HEK293 (cell line): ENCODE measurements at regions not wholly inside any gene's neighbourhood (a gene's known extent, or its start where the extent isn't known, plus 50 kb on each side); places are given as distances from the start of the nearest gene placed in this dataset.

Source experiments
- CTCF ChIA-PET: fragments of 350-600 bp; formaldehyde crosslinking; extraction: SDS; loops from one replicate; lab custom pipeline; 2021; ENCODE audit warnings: antibody characterized with exemption; lab: Yijun Ruan, JAX
- POLR2A ChIA-PET: fragments of 300-600 bp; formaldehyde crosslinking; extraction: SDS; loops from one replicate; lab custom pipeline; 2020; ENCODE audit warnings: antibody characterized with exemption, inconsistent platforms; lab: Yijun Ruan, JAX
- H3K27ac ChIP-seq: fragments of 200-500 bp; sonication (Bioruptor generic); 2 replicates; pipeline ENCODE4 v1.5.1; 2014; ENCODE audit warnings: low read depth, low read length, control low read depth, inconsistent platforms; ENCODE audit errors: extremely low read depth
- H3K36me3 ChIP-seq, 2 experiments: fragments of 200-500 bp in 1 of 2; sonication (Bioruptor generic) in 1 of 2; 1 replicate in 1 of 2; 2 replicates in 1 of 2; pipeline ENCODE4 v1.5.1; 2014 to 2017; ENCODE audit warnings: inconsistent platforms in 2 of 2, low read length in 2 of 2; ENCODE audit not compliant: control insufficient read depth in 2 of 2, insufficient read depth in 1 of 2
- H3K4me1 ChIP-seq: fragments of 200-500 bp; sonication (Bioruptor generic); 2 replicates; pipeline ENCODE4 v1.5.1; 2014; ENCODE audit warnings: mild to moderate bottlenecking, low read length, inconsistent platforms; ENCODE audit not compliant: control insufficient read depth, insufficient read depth
- H3K4me3 ChIP-seq: 2 replicates; pipeline ENCODE4 v1.5.1; 2011; ENCODE audit warnings: low read depth, mild to moderate bottlenecking, control low read depth, low read length, moderate library complexity
- H3K9me3 ChIP-seq: fragments of 200-500 bp; sonication (Bioruptor generic); 2 replicates; pipeline ENCODE4 v1.5.1; 2014; ENCODE audit warnings: low read depth, low read length, inconsistent platforms; ENCODE audit not compliant: control insufficient read depth, insufficient read depth
- FEZF1 ChIP-seq: fragments of 450-650 bp; formaldehyde crosslinking; IDR thresholded peaks from 2 replicates; pipeline ENCODE4 v1.5.1; 2016; ENCODE audit warnings: missing biosample characterization, missing genetic modification characterization
- GLIS2 ChIP-seq: fragments of 450-650 bp; formaldehyde crosslinking; IDR thresholded peaks from 2 replicates; pipeline ENCODE4 v1.5.1; 2016; ENCODE audit warnings: missing biosample characterization, missing genetic modification characterization
- IKZF3 ChIP-seq: fragments of 450-650 bp; IDR thresholded peaks from 2 replicates; pipeline ENCODE4 v1.5.0; 2018; ENCODE audit warnings: missing biosample characterization, mild to moderate bottlenecking, missing genetic modification characterization, moderate library complexity
- KLF9 ChIP-seq: fragments of 450-650 bp; formaldehyde crosslinking; IDR thresholded peaks from 2 replicates; pipeline ENCODE4 v1.5.1; 2016; ENCODE audit warnings: missing biosample characterization, missing genetic modification characterization, low read depth
- PBX3 ChIP-seq: sonication (generic); formaldehyde crosslinking; IDR thresholded peaks from 2 replicates; pipeline ENCODE4 v1.8.1; 2022; ENCODE audit warnings: mild to moderate bottlenecking, moderate library complexity, missing genetic modification reagents
- TRIM28 ChIP-seq: IDR thresholded peaks from 2 replicates; pipeline ENCODE4 v1.6.1; 2011; ENCODE audit warnings: low read length, control low read depth, borderline replicate concordance
- YY2 ChIP-seq: fragments of 450-650 bp; formaldehyde crosslinking; IDR thresholded peaks from 2 replicates; pipeline ENCODE4 v1.5.1; 2016; ENCODE audit warnings: missing biosample characterization, missing genetic modification characterization
- ZBTB21 ChIP-seq: fragments of 450-650 bp; formaldehyde crosslinking; IDR thresholded peaks from 2 replicates; pipeline ENCODE4 v1.5.1; 2017; ENCODE audit warnings: missing biosample characterization, missing genetic modification characterization
- ZBTB7A ChIP-seq: fragments of 450-650 bp; formaldehyde crosslinking; IDR thresholded peaks from 2 replicates; pipeline ENCODE4 v1.5.1; 2016; ENCODE audit warnings: low read depth, missing biosample characterization, missing genetic modification characterization
- ZBTB8A ChIP-seq: fragments of 450-650 bp; formaldehyde crosslinking; IDR thresholded peaks from 2 replicates; pipeline ENCODE4 v1.5.1; 2016; ENCODE audit warnings: missing biosample characterization, missing genetic modification characterization
- ZFHX2 ChIP-seq: fragments of 450-650 bp; formaldehyde crosslinking; conservative IDR thresholded peaks from 2 replicates; pipeline ENCODE4 v1.5.1; 2016; ENCODE audit warnings: missing biosample characterization, missing genetic modification characterization
- ZNF133 ChIP-seq: fragments of 450-650 bp; formaldehyde crosslinking; IDR thresholded peaks from 2 replicates; pipeline ENCODE4 v1.5.1; 2016; ENCODE audit warnings: missing biosample characterization, missing genetic modification characterization
- ZNF140 ChIP-seq: fragments of 450-650 bp; formaldehyde crosslinking; IDR thresholded peaks from 2 replicates; pipeline ENCODE4 v1.5.1; 2016; ENCODE audit warnings: missing biosample characterization, missing genetic modification characterization
- ZNF169 ChIP-seq: fragments of 450-650 bp; formaldehyde crosslinking; IDR thresholded peaks from 2 replicates; pipeline ENCODE4 v1.5.1; 2016; ENCODE audit warnings: missing biosample characterization, missing genetic modification characterization
- ZNF19 ChIP-seq: fragments of 450-650 bp; formaldehyde crosslinking; IDR thresholded peaks from 2 replicates; pipeline ENCODE4; 2016; ENCODE audit warnings: missing biosample characterization, missing genetic modification characterization, low read depth
- ZNF2 ChIP-seq: fragments of 450-650 bp; formaldehyde crosslinking; IDR thresholded peaks from 2 replicates; pipeline ENCODE4 v1.5.1; 2016; ENCODE audit warnings: missing biosample characterization, missing genetic modification characterization
- ZNF211 ChIP-seq: fragments of 450-650 bp; formaldehyde crosslinking; IDR thresholded peaks from 2 replicates; pipeline ENCODE4 v1.5.1; 2016; ENCODE audit warnings: low read depth, missing biosample characterization, missing genetic modification characterization
- ZNF239 ChIP-seq: fragments of 450-650 bp; formaldehyde crosslinking; IDR thresholded peaks from 2 replicates; pipeline ENCODE4 v1.5.1; 2016; ENCODE audit warnings: missing biosample characterization, missing genetic modification characterization
- ZNF24 ChIP-seq: fragments of 450-650 bp; formaldehyde crosslinking; IDR thresholded peaks from 2 replicates; pipeline ENCODE4 v1.5.1; 2016; ENCODE audit warnings: missing biosample characterization, missing genetic modification characterization
- ZNF292 ChIP-seq: fragments of 450-650 bp; formaldehyde crosslinking; IDR thresholded peaks from 2 replicates; pipeline ENCODE4 v1.5.1; 2016; ENCODE audit warnings: low read depth, missing biosample characterization, missing genetic modification characterization, borderline replicate concordance
- ZNF335 ChIP-seq: fragments of 450-650 bp; formaldehyde crosslinking; conservative IDR thresholded peaks from 2 replicates; pipeline ENCODE4 v1.5.1; 2016; ENCODE audit warnings: missing biosample characterization, missing genetic modification characterization
- ZNF398 ChIP-seq: fragments of 450-650 bp; formaldehyde crosslinking; IDR thresholded peaks from 2 replicates; pipeline ENCODE4 v1.5.1; 2017; ENCODE audit warnings: missing biosample characterization, missing genetic modification characterization
- ZNF558 ChIP-seq: fragments of 450-650 bp; formaldehyde crosslinking; IDR thresholded peaks from 2 replicates; pipeline ENCODE4 v1.5.1; 2016; ENCODE audit warnings: missing biosample characterization, missing genetic modification characterization
- ZNF571 ChIP-seq: fragments of 450-650 bp; formaldehyde crosslinking; IDR thresholded peaks from 2 replicates; pipeline ENCODE4 v1.5.0; 2017; ENCODE audit warnings: missing biosample characterization, missing genetic modification characterization
- ZNF585B ChIP-seq: fragments of 450-650 bp; formaldehyde crosslinking; IDR thresholded peaks from 2 replicates; pipeline ENCODE4 v1.5.1; 2016; ENCODE audit warnings: missing biosample characterization, missing genetic modification characterization
- ZNF639 ChIP-seq: fragments of 450-650 bp; formaldehyde crosslinking; IDR thresholded peaks from 2 replicates; pipeline ENCODE4 v1.5.1; 2016; ENCODE audit warnings: missing biosample characterization, missing genetic modification characterization
- ZNF830 ChIP-seq: fragments of 450-650 bp; IDR thresholded peaks from 2 replicates; pipeline ENCODE4 v1.5.0; 2018; ENCODE audit warnings: missing biosample characterization, missing genetic modification characterization, low read depth, mild to moderate bottlenecking, moderate library complexity
- TF ChIP-seq, protein P1 (sequence below): IDR thresholded peaks from 2 replicates; pipeline ENCODE4 v1.6.1; 2011; ENCODE audit warnings: mild to moderate bottlenecking, low read depth, low read length, borderline replicate concordance

DNA sequence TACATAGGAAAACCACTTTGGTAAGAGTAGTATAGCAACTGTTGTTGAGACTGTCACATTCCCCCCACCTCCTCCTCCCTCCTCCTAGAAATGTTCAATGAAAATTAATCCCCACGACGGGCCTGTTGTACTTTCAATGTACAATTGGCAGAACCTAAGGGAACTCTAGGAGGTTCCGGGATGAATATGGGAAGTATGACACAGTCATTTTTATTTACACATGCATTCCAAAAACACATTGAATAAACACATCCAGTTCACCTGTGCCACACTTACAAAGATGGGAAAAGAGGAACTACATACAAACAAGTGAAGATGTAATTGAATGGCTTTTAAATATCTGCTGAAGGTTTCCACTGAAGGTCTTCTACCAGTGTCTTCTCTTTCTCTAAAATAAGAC lies 144.4 kb upstream of the NBPF11 start:
- Histone ChIP-seq H3K27ac (no peak overlapping the region), H3K9me3 (no peaks in the 10 kb centered on the region), H3K36me3 (no peaks in the 10 kb centered on the region), H3K4me1 (no peaks in the 10 kb centered on the region), H3K4me3 (no peak overlapping the region)
- TF ChIP-seq GLIS2 (tag by site-specific recombination) (no peak), ZNF335 (tag by site-specific recombination) (no peak), ZNF292 (tag by site-specific recombination) (no peak), ZBTB21 (tag by site-specific recombination) (no peak), ZNF639 (no peak)
- ChIA-PET CTCF (no interaction called here), POLR2A (no interaction called here)

- no peaks in the 10 kb centered on the region for H3K4me1 ChIP-seq
- CTCF ChIA-PET: no interaction called here
- POLR2A ChIA-PET: no interaction called here
Measured at GRCh38 chr1:148294116-148294807, 142.2 kb upstream of the NBPF11 start.

GRCh38 chr1:148293651-148294050 lies 141.6 kb upstream of the NBPF11 start:
- H3K9me3 ChIP-seq: no peaks in the 10 kb centered on the region
- no peaks in the 10 kb centered on the region for H3K4me1 ChIP-seq
- CTCF ChIA-PET: no interaction called here
- POLR2A ChIA-PET: no interaction called here
- no peak overlapping the region for H3K27ac ChIP-seq
- H3K4me3 ChIP-seq: no peak overlapping the region
- H3K36me3 ChIP-seq: no peaks in the 10 kb centered on the region
- no peak for TF ChIP-seq ZNF239 (tag by site-specific recombination)
- no peak for TF ChIP-seq ZNF571 (tag by site-specific recombination)
- TF ChIP-seq IKZF3 (tag by site-specific recombination): no peak
- no peak for TF ChIP-seq ZBTB7A
- TF ChIP-seq PBX3 (CRISPR knock-in tag): no peak
- TF ChIP-seq ZNF2: no peak
- TF ChIP-seq ZNF133 (tag by site-specific recombination): no peak
- no peak for TF ChIP-seq ZNF169 (tag by site-specific recombination)
- no peak for TF ChIP-seq ZNF558
- TF ChIP-seq, protein P1, sequence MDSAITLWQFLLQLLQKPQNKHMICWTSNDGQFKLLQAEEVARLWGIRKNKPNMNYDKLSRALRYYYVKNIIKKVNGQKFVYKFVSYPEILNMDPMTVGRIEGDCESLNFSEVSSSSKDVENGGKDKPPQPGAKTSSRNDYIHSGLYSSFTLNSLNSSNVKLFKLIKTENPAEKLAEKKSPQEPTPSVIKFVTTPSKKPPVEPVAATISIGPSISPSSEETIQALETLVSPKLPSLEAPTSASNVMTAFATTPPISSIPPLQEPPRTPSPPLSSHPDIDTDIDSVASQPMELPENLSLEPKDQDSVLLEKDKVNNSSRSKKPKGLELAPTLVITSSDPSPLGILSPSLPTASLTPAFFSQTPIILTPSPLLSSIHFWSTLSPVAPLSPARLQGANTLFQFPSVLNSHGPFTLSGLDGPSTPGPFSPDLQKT: no peak
- TF ChIP-seq ZNF24 (tag by site-specific recombination): no peak
- no peak for TF ChIP-seq TRIM28
- no peak for TF ChIP-seq ZNF19 (tag by site-specific recombination)
- no peak for TF ChIP-seq FEZF1 (tag by site-specific recombination)
- TF ChIP-seq ZFHX2: no peak
- no peak for TF ChIP-seq KLF9 (tag by site-specific recombination)

More at GRCh38 chr1:148294116-148294807, 142.2 kb upstream of the NBPF11 start:
- H3K9me3 ChIP-seq: no peaks in the 10 kb centered on the region
- TF ChIP-seq ZNF211 (tag by site-specific recombination) (no peak), ZNF585B (no peak), ZNF830 (tag by site-specific recombination) (no peak), ZBTB8A (tag by site-specific recombination) (no peak), ZNF140 (tag by site-specific recombination) (no peak), ZNF398 (no peak), YY2 (no peak)
- TF ChIP-seq, all 188 proteins: peak for 0
- Histone ChIP-seq H3K4me3 (no peak overlapping the region), H3K36me3 (no peaks in the 10 kb centered on the region), H3K27ac (no peak overlapping the region)
